ENCODE measurements at regions not wholly inside any gene's neighbourhood (a gene's known extent, or its start where the extent isn't known, plus 50 kb on each side); places are given as distances from the start of the nearest gene placed in this dataset.
"Not testable (repeated sequence)": the region's sequence is repeated elsewhere in the genome, so short reads cannot be mapped to it uniquely, and the experiment has no call there.

GRCh38 chr10:2340831-2341647 is 603.7 kb upstream of the ADARB2 start:
- DNase-seq (ENCODE audit: low spot score), result no peak

- no peak for DNase-seq (ENCODE audit: low spot score)
Measured at GRCh38 chr10:2335626-2336025, 598.3 kb upstream of the ADARB2 start.

GRCh38 chr10:2334575-2334974 is 597.2 kb upstream of the ADARB2 start:
- DNase-seq (ENCODE audit: low spot score), result no peak

GRCh38 chr10:2329082-2329481 is 591.8 kb upstream of the ADARB2 start:
- no peak for DNase-seq (ENCODE audit: low spot score)

GRCh38 chr10:2326411-2326810 is 589.1 kb upstream of the ADARB2 start:
- no peak for DNase-seq (ENCODE audit: low spot score)

- DNase-seq (ENCODE audit: low spot score), result not testable (repeated sequence)
Measured at GRCh38 chr10:2315045-2315485, 577.7 kb upstream of the ADARB2 start.

- DNase-seq (ENCODE audit: low spot score), result no peak
Measured at GRCh38 chr10:2306081-2306480, 568.8 kb upstream of the ADARB2 start.

- DNase-seq (ENCODE audit: low spot score), result no peak
Measured at GRCh38 chr10:2303169-2303568, 565.8 kb upstream of the ADARB2 start.

- DNase-seq (ENCODE audit: low spot score), result no peak
Measured at GRCh38 chr10:2301227-2301626, 563.9 kb upstream of the ADARB2 start.

- DNase-seq (ENCODE audit: low spot score), result no peak
Measured at GRCh38 chr10:2300231-2300630, 562.9 kb upstream of the ADARB2 start.

- no peak for DNase-seq (ENCODE audit: low spot score)
Measured at GRCh38 chr10:2296179-2296891, 559.0 kb upstream of the ADARB2 start.

GRCh38 chr10:2294739-2295138 is 557.4 kb upstream of the ADARB2 start:
- no peak for DNase-seq (ENCODE audit: low spot score)

GRCh38 chr10:2284071-2284470 is 546.7 kb upstream of the ADARB2 start:
- no peak for DNase-seq (ENCODE audit: low spot score)

- no peak for DNase-seq (ENCODE audit: low spot score)
Measured at GRCh38 chr10:2282202-2282601, 544.9 kb upstream of the ADARB2 start.

- DNase-seq (ENCODE audit: low spot score), result no peak
Measured at GRCh38 chr10:2280713-2281300, 543.5 kb upstream of the ADARB2 start.

- no peak for DNase-seq (ENCODE audit: low spot score)
Measured at GRCh38 chr10:2279711-2280110, 542.4 kb upstream of the ADARB2 start.

GRCh38 chr10:2278363-2278762 is 541.0 kb upstream of the ADARB2 start:
- DNase-seq (ENCODE audit: low spot score), result no peak

- no peak for DNase-seq (ENCODE audit: low spot score)
Measured at GRCh38 chr10:2263561-2263960, 526.2 kb upstream of the ADARB2 start.

- no peak for DNase-seq (ENCODE audit: low spot score)
Measured at GRCh38 chr10:2262878-2263277, 525.6 kb upstream of the ADARB2 start.

- no peak for DNase-seq (ENCODE audit: low spot score)
Measured at GRCh38 chr10:2262333-2262732, 525.0 kb upstream of the ADARB2 start.

- no peak for DNase-seq (ENCODE audit: low spot score)
Measured at GRCh38 chr10:2256241-2256640, 518.9 kb upstream of the ADARB2 start.

GRCh38 chr10:2252096-2252495 is 514.8 kb upstream of the ADARB2 start:
- no peak for DNase-seq (ENCODE audit: low spot score)

- DNase-seq (ENCODE audit: low spot score), result no peak
Measured at GRCh38 chr10:2251631-2252030, 514.3 kb upstream of the ADARB2 start.
